Right ventricle myocardium superior (tissue), 1 donor: ENCODE measurements at regions not wholly inside any gene's neighbourhood (a gene's known extent, or its start where the extent isn't known, plus 50 kb on each side); places are given as distances from the start of the nearest gene placed in this dataset.

Source experiments
- ATAC-seq: fragments of 200-7000 bp; cut with Tn5 transposase; one replicate; pipeline ENCODE4 v1.9.1; 2020; ENCODE audit warnings: mild to moderate bottlenecking; ENCODE audit not compliant: poor library complexity
- DNase-seq: peaks from one replicate; pipeline ENCODE4 v3.0.0-alpha.2; 2020
- intact Hi-C: fragments of 100-400 bp; cut with DNase I; formaldehyde crosslinking; loops from one replicate; pipeline ENCODE4 v1.11.2; 2022
- donor health status: DM: no; HTN: yes; CAD: no; lungs with severe emphysema.

DNA sequence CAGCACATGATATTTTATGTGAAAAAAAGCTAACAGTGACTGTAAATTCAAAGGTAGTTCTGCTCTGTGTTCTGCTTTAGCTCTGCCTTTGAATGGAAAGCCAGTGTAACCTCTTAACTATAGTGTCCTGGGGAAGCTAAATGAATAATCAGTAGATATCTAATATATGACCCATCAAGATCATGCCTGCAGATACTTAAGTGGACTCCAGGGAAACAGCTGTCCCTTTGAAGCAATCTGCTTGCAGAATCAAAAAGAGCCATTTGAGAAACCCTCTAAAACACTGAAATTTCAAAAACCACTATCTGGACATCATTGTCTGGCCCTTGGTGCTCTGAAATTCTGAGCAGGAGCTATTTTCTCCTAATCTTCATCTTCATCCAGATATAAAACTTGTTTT is 104.2 kb upstream of the ADGRL4 start:
- no peak for ATAC-seq
- intact Hi-C loops = no loop called here

DNA sequence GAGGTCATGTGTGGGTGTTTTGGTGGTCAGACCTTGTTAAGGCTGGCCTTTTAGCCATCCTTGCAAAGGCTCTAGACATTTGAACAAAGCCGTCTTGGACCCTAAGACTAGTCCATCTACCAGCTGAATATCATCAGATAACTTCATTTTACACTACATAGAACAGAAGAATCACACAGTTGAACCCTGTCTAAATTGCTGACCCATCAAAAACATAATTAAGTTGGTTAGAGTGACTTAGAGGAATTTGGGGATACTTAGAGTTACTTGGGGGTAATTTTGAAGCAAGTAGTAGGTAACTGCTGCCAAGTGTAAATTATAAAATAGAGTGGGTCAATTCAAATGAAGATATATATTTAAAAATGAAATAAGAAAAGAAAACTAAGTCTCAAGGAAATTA is 102.9 kb upstream of the ADGRL4 start:
- ATAC-seq = no peak
- no peak for DNase-seq
- intact Hi-C loops = no loop called here

More for the DNA sequence above, 104.2 kb upstream of the ADGRL4 start:
- DNase-seq = no peak

- intact Hi-C loops = no loop called here
- ATAC-seq (no peak), DNase-seq (no peak)
These were observed 99.0 kb upstream of the ADGRL4 start for GRCh38 chr1:79105500-79105899.

GRCh38 chr1:79104617-79105016 is 98.1 kb upstream of the ADGRL4 start:
- intact Hi-C loops = no loop called here
- DNase-seq (no peak), ATAC-seq (no peak)

DNA sequence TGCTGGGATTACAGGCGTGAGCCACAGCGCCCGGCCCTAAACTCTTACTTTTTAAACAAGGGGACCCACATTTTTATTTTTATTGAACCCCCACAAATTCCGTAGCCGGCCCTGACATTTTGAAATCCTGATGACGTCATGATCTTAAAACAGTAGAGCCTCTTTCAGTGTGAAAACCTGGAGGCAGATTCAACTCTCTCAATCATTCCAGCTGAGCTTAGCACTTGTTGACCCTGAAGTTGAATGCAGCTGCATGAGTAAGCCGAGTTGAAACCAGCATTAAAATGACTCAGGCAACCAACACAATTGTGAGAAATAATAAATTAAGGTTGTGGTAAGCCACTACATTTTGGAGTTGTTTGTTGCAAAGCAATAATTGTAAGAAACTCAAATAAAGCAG is 93.9 kb upstream of the ADGRL4 start:
- intact Hi-C loops = no loop called here
- DNase-seq (no peak), ATAC-seq (no peak)

- ATAC-seq = no peak
- intact Hi-C loops = no loop called here
- DNase-seq = no peak
These were observed 84.5 kb upstream of the ADGRL4 start for GRCh38 chr1:79090985-79091384.

DNA sequence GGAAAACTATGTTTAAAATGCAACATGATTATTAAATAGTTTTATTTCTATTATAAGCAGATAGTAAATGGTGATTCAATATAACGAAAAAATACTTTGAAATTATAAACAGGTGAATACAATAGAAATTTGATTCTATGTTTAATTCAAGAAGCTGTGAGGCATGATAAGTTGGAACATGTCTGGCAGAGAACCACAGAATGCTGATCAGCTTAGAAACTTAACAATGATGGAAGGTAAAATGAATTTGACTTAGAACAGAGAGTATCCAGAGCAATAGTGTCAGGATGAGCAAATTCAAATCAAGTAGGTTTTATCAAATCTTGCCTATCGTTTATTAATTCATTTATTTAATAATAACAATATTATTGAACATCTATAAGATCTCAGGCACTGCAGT is 83.4 kb upstream of the ADGRL4 start:
- no peak for DNase-seq
- intact Hi-C loops = no loop called here
- no peak for ATAC-seq

- intact Hi-C loops = no loop called here
- DNase-seq (no peak), ATAC-seq (no peak)
These were observed 75.7 kb upstream of the ADGRL4 start for GRCh38 chr1:79082233-79082632.

- no peak for DNase-seq
- intact Hi-C loops = no loop called here
- ATAC-seq = peak; percentile 79
These were observed 73.2 kb upstream of the ADGRL4 start for GRCh38 chr1:79079770-79080169.

DNA sequence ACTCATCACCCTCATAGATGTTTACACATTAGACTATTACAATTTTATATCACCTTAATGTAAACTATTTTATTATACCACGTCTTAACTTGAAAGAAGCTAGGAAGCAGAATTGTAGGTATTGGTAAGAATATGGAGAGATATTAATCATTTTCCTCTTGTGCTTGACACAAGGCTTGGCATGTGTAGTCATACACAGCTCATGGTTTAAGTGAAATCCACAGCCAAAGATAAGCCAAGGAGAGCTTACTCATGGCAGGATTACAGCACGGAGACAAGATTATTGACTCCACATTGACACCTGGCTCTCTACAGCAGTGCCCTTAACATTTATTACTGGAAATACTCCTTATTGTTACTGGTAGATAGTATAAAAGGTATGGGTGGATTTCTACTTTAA is 68.4 kb upstream of the ADGRL4 start:
- intact Hi-C loops = no loop called here
- DNase-seq = no peak
- ATAC-seq = no peak

DNA sequence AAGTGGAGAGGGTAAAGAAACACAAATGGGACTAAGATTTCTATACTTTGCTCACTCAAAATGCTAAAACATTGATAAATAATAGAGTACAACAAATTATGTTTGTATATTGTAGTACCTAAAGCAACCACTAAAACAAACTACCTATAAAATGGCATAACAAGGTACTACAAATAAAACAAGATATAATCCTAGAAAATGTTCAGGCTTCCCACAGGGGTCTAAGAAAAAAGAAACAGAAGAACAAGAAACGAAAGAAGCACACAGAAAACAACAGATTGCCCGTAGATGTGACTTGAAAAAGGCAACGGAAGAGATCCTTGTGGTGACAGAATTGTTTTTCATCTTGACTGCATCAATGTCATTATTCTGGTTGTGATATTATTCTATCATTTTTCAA is 63.3 kb upstream of the ADGRL4 start:
- intact Hi-C loops = no loop called here
- no peak for ATAC-seq
- DNase-seq = no peak

- ATAC-seq (no peak), DNase-seq (no peak)
- intact Hi-C loops = no loop called here
These were observed 52.8 kb upstream of the ADGRL4 start for GRCh38 chr1:79059341-79059740.
